ENCODE measurements at regions not wholly inside any gene's neighbourhood (a gene's known extent, or its start where the extent isn't known, plus 50 kb on each side); places are given as distances from the start of the nearest gene placed in this dataset.

- TF ChIP-seq EZH2 (IDR thresholded peaks at IDR 0.05; ENCODE audit: borderline replicate concordance, low read length), result no peak
- TF ChIP-seq CTCF (IDR thresholded peaks at IDR 0.05; ENCODE audit: low read length), result no peak
These were observed 166.1 kb upstream of the NRG3 start for GRCh38 chr10:81708929-81709328.
